HCT116 (cell line): ENCODE measurements at regions not wholly inside any gene's neighbourhood (a gene's known extent, or its start where the extent isn't known, plus 50 kb on each side); places are given as distances from the start of the nearest gene placed in this dataset.
A peak's percentile ranks its signal among the peaks of the same experiment; 100 is the strongest.

ENCODE experiments used
- ATAC-seq: fragments of 200-7000 bp; cut with Tn5 transposase; 2 replicates; pipeline ENCODE4 v1.9.1; 2020; ENCODE audit warnings: mild to moderate bottlenecking, moderate library complexity
- BruUV-seq: library from RNA; stranded (reverse); fragments of 400-500 nt; replicated peaks from 2 replicates; lab custom pipeline; 2021; lab: Mats Ljungman, UMichigan
- CTCF ChIA-PET: fragments of 300-600 bp; sonication (Branson Sonifier 250); formaldehyde crosslinking; loops from one replicate; lab custom pipeline; 2021; ENCODE audit warnings: antibody characterized with exemption; lab: Charles Lee
- POLR2A ChIA-PET: fragments of 300-600, 350-600 bp; sonication (Branson Sonifier 250); formaldehyde crosslinking; loops from one replicate; lab custom pipeline; 2021; ENCODE audit warnings: antibody characterized with exemption; lab: Charles Lee
- RAD21 ChIA-PET, 2 experiments: fragments of 300-600 bp; sonication (Branson Sonifier 250); formaldehyde crosslinking; loops; one replicate each; lab custom pipeline; 2023; ENCODE audit warnings: low total read pairs in 2 of 2; ENCODE audit not compliant: uncharacterized antibody in 2 of 2, unreplicated experiment in 2 of 2, low non-redundant PET in 1 of 2; lab: Charles Lee
- DNase-seq: peaks from one replicate; pipeline ENCODE4 v3.0.0-alpha.2; 2010; ENCODE audit warnings: low read depth, low spot score
- H2AFZ ChIP-seq: fragments of 200-600 bp; shearing (Covaris generic), sonication (generic); 2 replicates; pipeline ENCODE4 v1.6.1; 2017; ENCODE audit warnings: low read depth, mixed run types, mixed read lengths, antibody characterized with exemption, low read length; ENCODE audit not compliant: poor library complexity, severe bottlenecking
- H3K27ac ChIP-seq: 2 replicates; pipeline ENCODE4 v1.5.1; 2012; ENCODE audit warnings: low read depth, low read length
- H3K27me3 ChIP-seq: fragments of 200-600 bp; sonication (generic); 2 replicates; pipeline ENCODE4 v1.6.1; 2016; ENCODE audit warnings: mixed run types, low read length, mixed read lengths; ENCODE audit not compliant: insufficient read depth
- H3K36me3 ChIP-seq, 2 experiments: fragments of 200-500 bp in 1 of 2; fragments of 200-600 bp in 1 of 2; sonication (Bioruptor generic) in 1 of 2; sonication (generic) in 1 of 2; 2 replicates each; pipeline versions ENCODE4 v1.5.1 to v1.6.1; 2014 to 2016; ENCODE audit warnings: low read length in 2 of 2, inconsistent platforms in 1 of 2, mixed read lengths in 1 of 2, mixed run types in 1 of 2; ENCODE audit not compliant: insufficient read depth in 2 of 2, control insufficient read depth in 1 of 2
- H3K4me1 ChIP-seq, 2 experiments: fragments of 200-600 bp in 1 of 2; sonication (generic) in 1 of 2; 2 replicates each; pipeline versions ENCODE4 v1.5.1 to v1.6.1; 2012 to 2017; ENCODE audit warnings: low read length in 2 of 2, inconsistent platforms in 1 of 2, mild to moderate bottlenecking in 1 of 2, mixed read lengths in 1 of 2, mixed run types in 1 of 2, moderate library complexity in 1 of 2; ENCODE audit not compliant: insufficient read depth in 2 of 2, control insufficient read depth in 1 of 2
- H3K4me2 ChIP-seq: fragments of 200-600 bp; sonication (generic); 2 replicates; pipeline ENCODE4 v1.6.1; 2017; ENCODE audit warnings: mixed run types, low read length, mixed read lengths
- H3K4me3 ChIP-seq, 2 experiments: fragments of 200-600 bp in 1 of 2; sonication (generic) in 1 of 2; replicated peaks in 1 of 2; 2 replicates each; pipeline ENCODE4 v1.5.1; 2011 to 2016; ENCODE audit warnings: low read length in 2 of 2, control low read depth in 1 of 2, low read depth in 1 of 2, mild to moderate bottlenecking in 1 of 2, mixed read lengths in 1 of 2, mixed run types in 1 of 2
- H3K79me2 ChIP-seq: fragments of 200-600 bp; sonication (generic); 2 replicates; pipeline ENCODE4 v1.6.1; 2017; ENCODE audit warnings: mild to moderate bottlenecking, mixed run types, low read length, moderate library complexity, mixed read lengths; ENCODE audit not compliant: insufficient read depth
- H3K9ac ChIP-seq: fragments of 200-600 bp; sonication (generic); 2 replicates; pipeline ENCODE4 v1.6.1; 2016; ENCODE audit warnings: low read length, mixed read lengths
- H3K9me2 ChIP-seq: fragments of 200-600 bp; sonication (generic), shearing (Covaris generic); 2 replicates; pipeline ENCODE4 v1.6.1; 2017; ENCODE audit warnings: mixed run types, mild to moderate bottlenecking, moderate library complexity; ENCODE audit not compliant: insufficient read depth
- H3K9me3 ChIP-seq, 2 experiments: fragments of 200-500 bp in 1 of 2; fragments of 200-600 bp in 1 of 2; sonication (Bioruptor generic) in 1 of 2; sonication (generic) in 1 of 2; 2 replicates each; pipeline ENCODE4 v1.6.1; 2014 to 2017; ENCODE audit warnings: low read length in 2 of 2, mixed read lengths in 2 of 2, inconsistent platforms in 1 of 2, low read depth in 1 of 2, mild to moderate bottlenecking in 1 of 2, mixed run types in 1 of 2, moderate library complexity in 1 of 2; ENCODE audit not compliant: control insufficient read depth in 1 of 2, insufficient read depth in 1 of 2
- H4K20me1 ChIP-seq: fragments of 200-600 bp; sonication (generic), shearing (Covaris generic); 2 replicates; pipeline ENCODE4 v1.6.1; 2017; ENCODE audit warnings: mixed run types, mild to moderate bottlenecking, moderate library complexity; ENCODE audit not compliant: insufficient read depth
- CEBPB ChIP-seq: IDR thresholded peaks from 2 replicates; pipeline ENCODE4 v1.6.1; 2012; ENCODE audit warnings: low read depth
- RAD21 ChIP-seq: IDR thresholded peaks from 2 replicates; pipeline ENCODE4 v1.6.1; 2012; ENCODE audit warnings: low read depth, mild to moderate bottlenecking
- REST ChIP-seq: IDR thresholded peaks from 2 replicates; pipeline ENCODE4 v1.6.1; 2012; ENCODE audit warnings: low read depth
- intact Hi-C: fragments of 100-400 bp; cut with micrococcal nuclease; formaldehyde crosslinking; loops from 2 replicates; pipeline ENCODE4 v1.10.0; 2022

- Histone ChIP-seq H3K4me1 (no peaks in the 10 kb centered on the region), H2AFZ (no peak overlapping the region), H3K9ac (no peak overlapping the region), H3K27me3 (no peaks in the 10 kb centered on the region), H4K20me1 (no peaks in the 10 kb centered on the region), H3K4me3 (no peak overlapping the region), H3K36me3 (no peaks in the 10 kb centered on the region), H3K9me2 (no peaks in the 10 kb centered on the region), H3K27ac (no peak overlapping the region), H3K9me3 (no peaks in the 10 kb centered on the region), H3K4me2 (no peak overlapping the region), H3K79me2 (no peaks in the 10 kb centered on the region)
- no TSS peak for BruUV-seq
- DNase-seq (no peak), ATAC-seq (peak; percentile 46; the same call in 1 of the 2 replicates)
- ChIA-PET POLR2A (no interaction called here), RAD21 (no interaction called here), CTCF (no interaction called here)
- intact Hi-C loops, result no loop called here
- TF ChIP-seq RAD21 (0 out of 2 replicates have a peak, but pooled peaks have one; percentile 5), REST (no peak)
Measured at GRCh38 chr5:167708449-167708848, 583.0 kb upstream of the WWC1 start.

- no peak overlapping the region for H3K9ac ChIP-seq
- H3K27me3 ChIP-seq, result no peaks in the 10 kb centered on the region
- H4K20me1 ChIP-seq, result no peaks in the 10 kb centered on the region
- ATAC-seq (no peak), DNase-seq (no peak)
- H2AFZ ChIP-seq, result no peak overlapping the region
- intact Hi-C loops, result no loop called here
- no peaks in the 10 kb centered on the region for H3K9me2 ChIP-seq
- H3K4me1 ChIP-seq, result no peaks in the 10 kb centered on the region
- no peaks in the 10 kb centered on the region for H3K36me3 ChIP-seq
- ChIA-PET POLR2A (no interaction called here), RAD21 (no interaction called here), CTCF (no interaction called here)
- H3K4me3 ChIP-seq, result no peak overlapping the region
- H3K4me2 ChIP-seq, result no peak overlapping the region
- TF ChIP-seq CEBPB, result no peak
- no TSS peak for BruUV-seq
- no peak overlapping the region for H3K27ac ChIP-seq
- H3K79me2 ChIP-seq, result no peaks in the 10 kb centered on the region
- no peaks in the 10 kb centered on the region for H3K9me3 ChIP-seq
Measured at GRCh38 chr5:167709625-167710024, 581.8 kb upstream of the WWC1 start.
